ENCODE measurements at regions not wholly inside any gene's neighbourhood (a gene's known extent, or its start where the extent isn't known, plus 50 kb on each side); places are given as distances from the start of the nearest gene placed in this dataset.

DNA sequence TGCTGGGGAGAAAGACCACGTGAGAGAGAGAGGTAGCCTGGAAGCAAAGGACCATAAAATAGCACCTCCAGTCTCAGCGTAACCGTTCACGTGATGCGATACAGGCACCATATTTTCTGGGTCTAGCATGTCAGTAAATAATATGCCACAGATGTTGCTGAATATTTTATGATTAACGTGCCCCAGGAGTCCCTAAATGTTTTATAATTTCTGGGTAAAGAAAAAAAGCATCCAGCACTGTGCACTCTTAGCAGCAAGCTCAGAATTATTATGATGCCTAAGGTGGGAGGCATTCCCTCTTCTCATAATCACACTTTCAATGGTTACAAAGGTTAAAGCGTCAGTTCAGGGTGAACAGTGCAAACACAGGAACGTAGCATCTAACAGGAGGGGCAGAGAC is 121.8 kb downstream of the CAVIN4 start:
- ChIA-PET RAD21 (ENCODE audit: unreplicated experiment) (no interaction called here), POLR2A (no interaction called here), SMC1A (ENCODE audit: uncharacterized antibody, unreplicated experiment) (no interaction called here), CTCF (interaction anchor here (1.2 to 6.2 kb wide), 2 partner anchors 102 to 611 kb away, joined by 3 to 32 read pairs; no protein-coding TSS in a partner anchor)
- WGBS (ENCODE audit: insufficient coverage, insufficient replicate concordance, low lambda C conversion rate, missing lambda C conversion rate), result 40% methylated on average over 8 of the region's 8 CpGs
- no peaks in the 10 kb centered on the region for H3K79me2 ChIP-seq (ENCODE audit: control insufficient read depth, insufficient read depth, low read length)
- DNase-seq (ENCODE audit: low read depth, low spot score) (no peak), FAIRE-seq (no peak), ATAC-seq (no peak)
- H4K20me1 ChIP-seq (ENCODE audit: control insufficient read depth, insufficient read depth), result no peaks in the 10 kb centered on the region
- H3K9ac ChIP-seq (ENCODE audit: control insufficient read depth, insufficient read depth, low read length), result no peak overlapping the region
- H3K9me3 ChIP-seq (replicated peaks; ENCODE audit: control insufficient read depth, insufficient read depth, low read length), result no peaks in the 10 kb centered on the region
- H3K4me3 ChIP-seq, result no peak overlapping the region
- no peaks in the 10 kb centered on the region for H3K36me3 ChIP-seq (ENCODE audit: control insufficient read depth in 2 of 2, insufficient read depth in 2 of 2, low read length in 1 of 2)
- no TSS peak for BruUV-seq (replicated peaks)
- H2AFZ ChIP-seq (ENCODE audit: control insufficient read depth, low read depth, low read length), result no peak overlapping the region
- intact Hi-C loops (cut with micrococcal nuclease; ENCODE audit: unreplicated experiment) (loop anchor here (2.0 to 5.0 kb wide), 2 partner anchors 538 to 611 kb away; no protein-coding TSS in a partner anchor), in situ Hi-C loops (cut with MboI) (no loop called here)
- TF ChIP-seq NFYA (IDR thresholded peaks at IDR 0.05; ENCODE audit: borderline replicate concordance, low read depth, low read length) (no peak), CHD2 (IDR thresholded peaks at IDR 0.05; ENCODE audit: borderline replicate concordance, low read depth, low read length) (no peak), STAT1 (conservative IDR thresholded peaks at IDR 0.05) (no peak), RBBP5 (conservative IDR thresholded peaks at IDR 0.05) (no peak), ZNF24 (IDR thresholded peaks at IDR 0.05) (no peak), NR2C2 (IDR thresholded peaks at IDR 0.05; ENCODE audit: borderline replicate concordance, control insufficient read depth, insufficient read length, low read depth) (no peak), EED (IDR thresholded peaks at IDR 0.05; ENCODE audit: low read depth) (no peak), BACH1 (IDR thresholded peaks at IDR 0.05; ENCODE audit: borderline replicate concordance) (no peak), HCFC1 (IDR thresholded peaks at IDR 0.05; ENCODE audit: low read length) (no peak), SIN3A (IDR thresholded peaks at IDR 0.05; ENCODE audit: low read depth, low read length) (no peak), JUNB (IDR thresholded peaks at IDR 0.05) (no peak), PAX5 (IDR thresholded peaks at IDR 0.05; ENCODE audit: borderline replicate concordance, low read depth, low read length) (no peak), TAF1 (IDR thresholded peaks at IDR 0.05; ENCODE audit: borderline replicate concordance, low read depth, low read length) (no peak), KLF5 (IDR thresholded peaks at IDR 0.05; ENCODE audit: partially characterized antibody) (no peak), PML (IDR thresholded peaks at IDR 0.05; ENCODE audit: low read length) (no peak)
- TF ChIP-seq, protein P1, sequence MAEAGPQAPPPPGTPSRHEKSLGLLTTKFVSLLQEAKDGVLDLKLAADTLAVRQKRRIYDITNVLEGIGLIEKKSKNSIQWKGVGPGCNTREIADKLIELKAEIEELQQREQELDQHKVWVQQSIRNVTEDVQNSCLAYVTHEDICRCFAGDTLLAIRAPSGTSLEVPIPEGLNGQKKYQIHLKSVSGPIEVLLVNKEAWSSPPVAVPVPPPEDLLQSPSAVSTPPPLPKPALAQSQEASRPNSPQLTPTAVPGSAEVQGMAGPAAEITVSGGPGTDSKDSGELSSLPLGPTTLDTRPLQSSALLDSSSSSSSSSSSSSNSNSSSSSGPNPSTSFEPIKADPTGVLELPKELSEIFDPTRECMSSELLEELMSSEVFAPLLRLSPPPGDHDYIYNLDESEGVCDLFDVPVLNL (IDR thresholded peaks at IDR 0.05; ENCODE audit: low read depth, low read length), result no peak
- TF ChIP-seq, protein P2, sequence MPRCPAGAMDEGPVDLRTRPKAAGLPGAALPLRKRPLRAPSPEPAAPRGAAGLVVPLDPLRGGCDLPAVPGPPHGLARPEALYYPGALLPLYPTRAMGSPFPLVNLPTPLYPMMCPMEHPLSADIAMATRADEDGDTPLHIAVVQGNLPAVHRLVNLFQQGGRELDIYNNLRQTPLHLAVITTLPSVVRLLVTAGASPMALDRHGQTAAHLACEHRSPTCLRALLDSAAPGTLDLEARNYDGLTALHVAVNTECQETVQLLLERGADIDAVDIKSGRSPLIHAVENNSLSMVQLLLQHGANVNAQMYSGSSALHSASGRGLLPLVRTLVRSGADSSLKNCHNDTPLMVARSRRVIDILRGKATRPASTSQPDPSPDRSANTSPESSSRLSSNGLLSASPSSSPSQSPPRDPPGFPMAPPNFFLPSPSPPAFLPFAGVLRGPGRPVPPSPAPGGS (IDR thresholded peaks at IDR 0.05; ENCODE audit: borderline replicate concordance, insufficient read depth, low read depth, low read length, poor library complexity, severe bottlenecking), result no peak
- TF ChIP-seq, protein P3, sequence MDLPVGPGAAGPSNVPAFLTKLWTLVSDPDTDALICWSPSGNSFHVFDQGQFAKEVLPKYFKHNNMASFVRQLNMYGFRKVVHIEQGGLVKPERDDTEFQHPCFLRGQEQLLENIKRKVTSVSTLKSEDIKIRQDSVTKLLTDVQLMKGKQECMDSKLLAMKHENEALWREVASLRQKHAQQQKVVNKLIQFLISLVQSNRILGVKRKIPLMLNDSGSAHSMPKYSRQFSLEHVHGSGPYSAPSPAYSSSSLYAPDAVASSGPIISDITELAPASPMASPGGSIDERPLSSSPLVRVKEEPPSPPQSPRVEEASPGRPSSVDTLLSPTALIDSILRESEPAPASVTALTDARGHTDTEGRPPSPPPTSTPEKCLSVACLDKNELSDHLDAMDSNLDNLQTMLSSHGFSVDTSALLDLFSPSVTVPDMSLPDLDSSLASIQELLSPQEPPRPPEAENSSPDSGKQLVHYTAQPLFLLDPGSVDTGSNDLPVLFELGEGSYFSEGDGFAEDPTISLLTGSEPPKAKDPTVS (IDR thresholded peaks at IDR 0.05; ENCODE audit: low read depth, low read length), result no peak
- TF ChIP-seq, protein P4, sequence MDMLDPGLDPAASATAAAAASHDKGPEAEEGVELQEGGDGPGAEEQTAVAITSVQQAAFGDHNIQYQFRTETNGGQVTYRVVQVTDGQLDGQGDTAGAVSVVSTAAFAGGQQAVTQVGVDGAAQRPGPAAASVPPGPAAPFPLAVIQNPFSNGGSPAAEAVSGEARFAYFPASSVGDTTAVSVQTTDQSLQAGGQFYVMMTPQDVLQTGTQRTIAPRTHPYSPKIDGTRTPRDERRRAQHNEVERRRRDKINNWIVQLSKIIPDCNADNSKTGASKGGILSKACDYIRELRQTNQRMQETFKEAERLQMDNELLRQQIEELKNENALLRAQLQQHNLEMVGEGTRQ (IDR thresholded peaks at IDR 0.05; ENCODE audit: borderline replicate concordance, low read depth, low read length), result no peak
- H3K4me2 ChIP-seq (ENCODE audit: control insufficient read depth, insufficient read depth), result no peak overlapping the region
- H3K27me3 ChIP-seq (replicated peaks in 1 of 2; ENCODE audit: control insufficient read depth in 2 of 2, insufficient read depth in 2 of 2, low read length in 1 of 2), result no peaks in the 10 kb centered on the region
- no peak overlapping the region for H3K27ac ChIP-seq (ENCODE audit: control insufficient read depth, insufficient read depth)
- H3K4me1 ChIP-seq (ENCODE audit: control insufficient read depth, insufficient read depth, low read length), result no peaks in the 10 kb centered on the region
